Ovary (tissue), 3 donors: ENCODE measurements at regions not wholly inside any gene's neighbourhood (a gene's known extent, or its start where the extent isn't known, plus 50 kb on each side); places are given as distances from the start of the nearest gene placed in this dataset.

Experiments
- CTCF ChIP-seq, 3 donors: fragments of 450-650 bp in 2 of 3; fragments of 200-600 bp in 1 of 3; IDR thresholded peaks; one replicate each; pipeline versions ENCODE4 v1.5.1 to v1.8.0; 2016 to 2022; ENCODE audit warnings: antibody characterized with exemption in 3 of 3, mild to moderate bottlenecking in 1 of 3
- EP300 ChIP-seq: sonication (generic); formaldehyde crosslinking; IDR thresholded peaks from one replicate; pipeline ENCODE4 v1.6.1; 2017; ENCODE audit warnings: antibody characterized with exemption
- POLR2A ChIP-seq: fragments of 450-650 bp; IDR thresholded peaks from one replicate; pipeline ENCODE4 v1.6.1; 2017; ENCODE audit warnings: antibody characterized with exemption, mild to moderate bottlenecking, moderate library complexity
- donor health status: DM: no; HTN: no; CAD: no.

DNA sequence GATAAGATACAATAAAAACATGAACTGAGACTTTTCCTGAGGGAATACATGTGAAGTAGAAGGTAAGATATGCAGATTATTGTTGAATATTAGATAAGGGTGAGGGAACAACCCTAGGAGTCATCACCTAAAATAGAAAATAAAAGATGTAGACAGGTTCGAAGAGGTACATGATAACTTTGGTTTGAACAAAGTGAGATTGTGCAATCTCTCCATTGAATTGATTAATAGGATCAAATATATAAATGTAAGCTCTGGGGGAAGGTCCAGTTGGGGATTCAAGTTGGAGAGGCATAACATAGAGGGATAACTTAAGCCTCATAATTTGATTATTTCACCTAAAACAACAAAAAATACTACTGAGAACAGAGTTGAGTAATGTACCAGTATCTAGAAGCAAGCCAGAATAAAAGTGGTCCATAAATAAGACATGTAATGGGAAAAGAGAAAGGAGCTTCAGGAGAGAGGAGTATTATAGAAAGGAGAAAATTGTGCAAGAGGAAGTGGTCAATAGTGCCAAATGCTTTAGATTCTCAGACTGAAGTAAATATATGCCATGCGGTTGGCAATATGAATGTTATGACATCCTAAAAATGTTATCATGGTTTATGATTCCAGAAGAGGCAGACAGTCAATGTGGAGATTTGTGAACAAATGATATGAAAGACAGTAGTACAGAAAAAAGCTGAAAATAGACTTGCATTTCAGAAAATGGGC is 282.3 kb upstream of the CHRM2 start:
- TF ChIP-seq CTCF (IDR thresholded peaks at IDR 0.05): no peak
- no peak for TF ChIP-seq POLR2A
- TF ChIP-seq EP300: no peak
